ENCODE measurements at regions not wholly inside any gene's neighbourhood (a gene's known extent, or its start where the extent isn't known, plus 50 kb on each side); places are given as distances from the start of the nearest gene placed in this dataset.

DNA sequence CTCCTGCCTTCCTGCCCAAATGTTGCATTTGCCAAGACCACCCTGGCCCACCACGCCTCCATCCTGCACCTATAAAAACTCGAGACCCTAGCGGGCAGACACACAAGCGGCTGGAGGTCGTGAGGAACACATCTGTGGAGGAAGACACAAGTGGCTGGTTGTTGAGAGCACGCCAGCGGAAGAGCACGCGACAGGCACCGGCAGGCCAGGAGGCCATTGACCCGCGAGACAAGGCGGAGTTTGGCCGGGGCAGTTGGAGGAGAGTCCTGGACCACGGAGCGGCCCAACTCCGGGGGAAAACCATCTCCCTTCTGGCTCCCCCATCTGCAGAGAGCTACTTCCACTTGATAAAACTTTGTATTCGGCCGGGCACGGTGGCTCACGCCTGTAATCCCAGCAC lies 115.2 kb upstream of the AGA start:
- Histone ChIP-seq H3K56ac (ENCODE audit: extremely low read depth, insufficient read depth, low read length) (no peak overlapping the region), H3K18ac (ENCODE audit: low read depth, low read length) (no peak overlapping the region), H3K27ac (ENCODE audit: insufficient read depth, low read length) (no peak overlapping the region), H3K9me1 (ENCODE audit: insufficient read depth, low read length) (no peaks in the 10 kb centered on the region), H4K91ac (ENCODE audit: insufficient read depth, low read depth, low read length) (no peak overlapping the region), H2AFZ (replicated peaks; ENCODE audit: low read length, poor library complexity) (no peak overlapping the region), H3K4me2 (ENCODE audit: low read depth, low read length) (no peak overlapping the region), H3K4me1 (ENCODE audit: control insufficient read depth, insufficient read depth, low read length) (no peaks in the 10 kb centered on the region), H3K9ac (ENCODE audit: low read depth, low read length) (no peak overlapping the region), H2BK20ac (ENCODE audit: low read depth, low read length) (no peak overlapping the region), H2BK120ac (ENCODE audit: low read depth, low read length) (no peak overlapping the region), H4K8ac (ENCODE audit: low read depth in 2 of 2, low read length in 2 of 2) (no peak overlapping the region), H3K14ac (replicated peaks; ENCODE audit: low read depth, low read length) (no peak overlapping the region), H2AK9ac (replicated peaks; ENCODE audit: low read depth, low read length, poor library complexity) (no peak overlapping the region), H2BK15ac (ENCODE audit: low read depth, low read length) (no peak overlapping the region), H4K20me1 (ENCODE audit: insufficient read depth, low read length) (no peaks in the 10 kb centered on the region), H3K27me3 (ENCODE audit: control insufficient read depth, insufficient read depth, low read length) (no peaks in the 10 kb centered on the region), H3K9me3 (ENCODE audit: control insufficient read depth, insufficient read depth, low read length) (no peaks in the 10 kb centered on the region), H2AK5ac (ENCODE audit: low read depth, low read length) (no peak overlapping the region), H3K4ac (ENCODE audit: low read depth, low read length) (no peak overlapping the region), H3K79me1 (ENCODE audit: low read depth in 1 of 2, low read length in 2 of 2) (no peaks in the 10 kb centered on the region), H3K4me3 (ENCODE audit: insufficient read depth, low read depth, low read length) (no peak overlapping the region), H2BK5ac (ENCODE audit: low read depth, low read length, poor library complexity, severe bottlenecking) (no peak overlapping the region), H4K5ac (ENCODE audit: low read depth, low read length) (no peak overlapping the region), H3K23ac (ENCODE audit: low read depth, low read length) (no peak overlapping the region), H3K36me3 (ENCODE audit: control insufficient read depth, insufficient read depth, low read length) (no peaks in the 10 kb centered on the region)
- ATAC-seq (ENCODE audit: low read depth): no peak
- BruUV-seq (replicated peaks): no TSS peak
- ChIA-PET POLR2A (ENCODE audit: unreplicated experiment) (no interaction called here), CTCF (no interaction called here)
- dilution Hi-C loops (cut with HindIII; ENCODE audit: low sequenced_read_pairs, unreplicated experiment) (no loop called here), intact Hi-C loops (cut with micrococcal nuclease) (no loop called here), in situ Hi-C loops (cut with MboI; ENCODE audit: low sequenced_read_pairs) (loop anchor here (25.0 kb wide), 2 partner anchors 445 to 1730 kb away; no protein-coding TSS in a partner anchor)
- no peak for DNase-seq
- TF ChIP-seq MXI1 (IDR thresholded peaks at IDR 0.05; ENCODE audit: borderline replicate concordance, low read depth, low read length): no peak
- no peak for TF ChIP-seq MAZ (IDR thresholded peaks at IDR 0.05; ENCODE audit: borderline replicate concordance, low read depth, low read length)
- TF ChIP-seq SMC3 (IDR thresholded peaks at IDR 0.05; ENCODE audit: low read depth, low read length): no peak
- no peak for TF ChIP-seq RCOR1 (IDR thresholded peaks at IDR 0.05; ENCODE audit: insufficient replicate concordance, low read length)
- no peak for TF ChIP-seq FOS (IDR thresholded peaks at IDR 0.05; ENCODE audit: low read depth, low read length)
- 90% methylated on average over 2 of the region's 21 CpGs; no CpG with 5 or more reads in 1 of the 2 experiments for WGBS, 2 experiments (ENCODE audit: extremely low coverage in 2 of 2, insufficient read length in 1 of 2)

Data from IMR-90 (cell line).